B cell (primary cell): ENCODE measurements at regions not wholly inside any gene's neighbourhood (a gene's known extent, or its start where the extent isn't known, plus 50 kb on each side); places are given as distances from the start of the nearest gene placed in this dataset.

Experiments
- CTCF ChIP-seq: fragments of 200-600 bp; IDR thresholded peaks from one replicate; pipeline ENCODE4 v1.8.0; 2022; ENCODE audit warnings: antibody characterized with exemption, mild to moderate bottlenecking
- EZH2 ChIP-seq: IDR thresholded peaks from 2 replicates; pipeline ENCODE4 v1.6.1; 2012; ENCODE audit warnings: borderline replicate concordance, low read depth, mild to moderate bottlenecking, moderate library complexity, low read length; ENCODE audit not compliant: insufficient read depth, poor library complexity, severe bottlenecking

GRCh38 chr7:94060752-94061151, 56.6 kb upstream of the BET1 start:
- no peak for TF ChIP-seq CTCF
- TF ChIP-seq EZH2: no peak
